ENCODE measurements at regions not wholly inside any gene's neighbourhood (a gene's known extent, or its start where the extent isn't known, plus 50 kb on each side); places are given as distances from the start of the nearest gene placed in this dataset.

GRCh38 chr1:194102607-194103006, 916.2 kb upstream of the B3GALT2 start:
- no peak for TF ChIP-seq CTCF (IDR thresholded peaks at IDR 0.05)
- Histone ChIP-seq H3K4me3 (no peak overlapping the region), H3K27ac (no peak overlapping the region)
- DNase-seq (ENCODE audit: low spot score): no peak

- Histone ChIP-seq H3K4me3 (no peak overlapping the region), H3K27ac (no peak overlapping the region)
- DNase-seq (ENCODE audit: low spot score): no peak
- TF ChIP-seq CTCF (IDR thresholded peaks at IDR 0.05): no peak
Measured at GRCh38 chr1:194084755-194085154, 898.3 kb upstream of the B3GALT2 start.

GRCh38 chr1:194081444-194081843, 895.0 kb upstream of the B3GALT2 start:
- no peak overlapping the region for H3K27ac ChIP-seq
- no peak overlapping the region for H3K4me3 ChIP-seq
- no peak for DNase-seq (ENCODE audit: low spot score)
- no peak for TF ChIP-seq CTCF (IDR thresholded peaks at IDR 0.05)

GRCh38 chr1:194080826-194081225, 894.4 kb upstream of the B3GALT2 start:
- DNase-seq (ENCODE audit: low spot score): no peak
- TF ChIP-seq CTCF (IDR thresholded peaks at IDR 0.05): no peak
- H3K27ac ChIP-seq: no peak overlapping the region
- H3K4me3 ChIP-seq: no peak overlapping the region

GRCh38 chr1:194078765-194079164, 892.4 kb upstream of the B3GALT2 start:
- Histone ChIP-seq H3K27ac (no peak overlapping the region), H3K4me3 (no peak overlapping the region)
- no peak for DNase-seq (ENCODE audit: low spot score)
- TF ChIP-seq CTCF (IDR thresholded peaks at IDR 0.05): no peak

- no peak overlapping the region for H3K27ac ChIP-seq
- no peak overlapping the region for H3K4me3 ChIP-seq
- no peak for TF ChIP-seq CTCF (IDR thresholded peaks at IDR 0.05)
- DNase-seq (ENCODE audit: low spot score): no peak
Measured at GRCh38 chr1:194076646-194077045, 890.2 kb upstream of the B3GALT2 start.

GRCh38 chr1:194073833-194074232, 887.4 kb upstream of the B3GALT2 start:
- no peak overlapping the region for H3K27ac ChIP-seq
- TF ChIP-seq CTCF (IDR thresholded peaks at IDR 0.05): no peak
- H3K4me3 ChIP-seq: no peak overlapping the region
- DNase-seq (ENCODE audit: low spot score): no peak
